PFSK-1 (cell line): ENCODE measurements at regions not wholly inside any gene's neighbourhood (a gene's known extent, or its start where the extent isn't known, plus 50 kb on each side); places are given as distances from the start of the nearest gene placed in this dataset.

Experiments
- FOXP2 ChIP-seq: optimal IDR thresholded peaks from 2 replicates; pipeline ENCODE3; 2011; ENCODE audit warnings: borderline replicate concordance, control low read depth, inconsistent platforms; ENCODE audit not compliant: insufficient read depth; ENCODE audit errors: extremely low read length, extremely low read depth
- POLR2AphosphoS5 ChIP-seq: IDR thresholded peaks from 2 replicates; pipeline ENCODE4 v1.6.1; 2012; ENCODE audit warnings: low read depth, mild to moderate bottlenecking, control low read depth, low read length, moderate library complexity
- REST ChIP-seq, 2 experiments: IDR thresholded peaks; 2 replicates each; pipeline versions ENCODE4 v1.6.1 to v1.8.0; 2011 to 2012; ENCODE audit warnings: low read depth in 2 of 2, low read length in 2 of 2, control low read depth in 1 of 2, inconsistent platforms in 1 of 2, mild to moderate bottlenecking in 1 of 2, moderate library complexity in 1 of 2; ENCODE audit not compliant: insufficient read depth in 1 of 2
- SIN3A ChIP-seq: IDR thresholded peaks from 2 replicates; pipeline ENCODE4 v1.6.1; 2012; ENCODE audit warnings: mild to moderate bottlenecking, low read length, moderate library complexity, borderline replicate concordance; ENCODE audit not compliant: insufficient read depth
- TAF1 ChIP-seq: IDR thresholded peaks from 2 replicates; pipeline ENCODE4 v1.6.1; 2012; ENCODE audit warnings: low read length, control low read depth, borderline replicate concordance; ENCODE audit not compliant: insufficient read depth

DNA sequence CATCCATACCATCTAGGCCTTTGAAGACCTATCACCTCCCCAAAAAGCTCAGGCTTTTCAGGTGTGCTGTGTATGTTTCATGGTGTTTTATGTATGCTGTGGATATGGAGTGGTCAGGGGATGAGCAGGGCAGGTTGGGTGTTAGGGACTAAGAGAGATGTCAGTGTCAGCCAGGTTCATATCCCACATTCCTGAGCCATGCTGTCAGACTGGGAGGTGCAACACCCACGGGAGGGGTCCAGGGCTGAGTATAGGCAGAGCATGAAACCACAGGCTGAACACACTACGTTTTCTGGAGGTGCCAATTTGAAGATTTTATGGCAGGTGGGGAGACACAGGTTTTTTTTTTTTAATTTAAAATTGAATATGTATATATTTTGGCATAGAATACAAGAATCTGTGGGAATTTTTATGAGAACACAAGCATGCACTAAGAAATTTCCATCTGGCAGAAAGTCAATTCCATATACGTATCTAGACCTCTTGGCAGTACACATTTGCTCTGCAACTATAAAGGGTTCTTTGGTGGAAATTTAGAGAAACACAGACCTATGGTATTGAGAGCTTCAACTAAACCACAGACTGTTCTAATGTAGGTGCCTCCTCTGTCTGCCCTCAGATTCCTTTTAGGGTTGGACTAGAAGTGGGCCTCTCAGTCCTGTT is 101.9 kb upstream of the RNU6-1 start:
- TF ChIP-seq FOXP2: no peak
- no peak for TF ChIP-seq SIN3A
- TF ChIP-seq POLR2AphosphoS5: no peak
- TF ChIP-seq REST (IDR thresholded peaks at IDR 0.05; ENCODE audit: insufficient read depth in 1 of 2, low read depth in 2 of 2, low read length in 2 of 2): no peak

DNA sequence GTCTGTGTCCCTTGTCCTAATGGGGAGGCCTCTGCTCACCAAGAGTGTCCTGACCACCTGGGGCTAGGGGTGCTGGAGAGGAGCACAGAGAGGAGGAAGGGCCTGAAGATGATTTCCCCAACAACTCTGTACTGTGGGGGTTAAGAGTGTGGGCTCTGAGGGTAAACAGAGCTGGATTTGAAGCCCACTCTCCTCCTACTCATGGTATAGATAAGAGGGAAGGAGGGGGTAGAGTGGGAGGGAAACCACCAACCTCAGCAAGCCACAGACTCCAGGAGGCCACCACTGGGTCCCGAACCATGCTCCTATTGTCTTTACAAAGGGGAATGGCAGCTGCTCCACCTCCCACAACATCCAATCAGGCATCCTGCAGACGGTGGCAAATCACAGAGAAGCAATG is 103.6 kb upstream of the RNU6-1 start:
- TF ChIP-seq REST (IDR thresholded peaks at IDR 0.05; ENCODE audit: insufficient read depth in 1 of 2, low read depth in 2 of 2, low read length in 2 of 2): no peak
- no peak for TF ChIP-seq POLR2AphosphoS5
- TF ChIP-seq FOXP2: no peak

- TF ChIP-seq SIN3A (no peak), TAF1 (no peak)
Measured at GRCh38 chr15:67944010-67944641, 104.3 kb upstream of the RNU6-1 start.

DNA sequence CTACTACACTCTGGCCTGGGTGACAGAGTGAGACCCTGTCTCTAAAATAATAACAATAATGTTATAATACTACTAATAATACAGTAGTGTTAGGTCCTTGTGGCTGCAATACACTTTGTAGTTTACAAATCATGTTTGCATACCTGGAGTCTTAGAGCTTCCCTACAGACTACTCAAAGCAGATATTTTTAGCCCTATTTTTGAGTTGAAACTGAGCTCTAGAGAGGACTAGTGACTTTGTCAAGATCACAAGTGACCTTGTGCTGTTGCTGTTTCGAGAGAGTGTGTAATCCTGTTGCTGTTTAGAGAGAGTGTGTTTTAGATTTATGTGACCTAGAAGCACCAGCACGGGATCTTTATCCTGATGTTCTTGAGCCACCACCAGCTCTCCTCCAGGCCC is 105.3 kb upstream of the RNU6-1 start:
- TF ChIP-seq POLR2AphosphoS5 (no peak), REST (IDR thresholded peaks at IDR 0.05; ENCODE audit: insufficient read depth in 1 of 2, low read depth in 2 of 2, low read length in 2 of 2) (no peak), TAF1 (no peak), FOXP2 (no peak), SIN3A (no peak)

- TF ChIP-seq SIN3A (no peak), FOXP2 (peak; percentile 31)
Measured at GRCh38 chr15:67945951-67946700, 106.3 kb upstream of the RNU6-1 start.

- TF ChIP-seq TAF1: no peak
- TF ChIP-seq FOXP2: no peak
- TF ChIP-seq SIN3A: no peak
- no peak for TF ChIP-seq POLR2AphosphoS5
- no peak for TF ChIP-seq REST (IDR thresholded peaks at IDR 0.05; ENCODE audit: insufficient read depth in 1 of 2, low read depth in 2 of 2, low read length in 2 of 2)
Measured at GRCh38 chr15:67946701-67947100, 106.9 kb upstream of the RNU6-1 start.
